Kidney (tissue), 13 donors: ENCODE measurements at regions not wholly inside any gene's neighbourhood (a gene's known extent, or its start where the extent isn't known, plus 50 kb on each side); places are given as distances from the start of the nearest gene placed in this dataset.

ENCODE experiments used
- DNase-seq, 5 donors: peaks; one replicate each; pipeline ENCODE4 v3.0.0-alpha.2; 2013 to 2020
- FAIRE-seq: peaks from 2 replicates; lab custom pipeline; 2012; peaks lifted over from hg19 to GRCh38; lab: Jason Lieb, UNC
- H3K27ac ChIP-seq, 2 donors: one replicate each; pipeline ENCODE4 v1.7.0; 2013; ENCODE audit warnings: low read depth in 2 of 2, low read length in 2 of 2, inconsistent platforms in 1 of 2
- H3K27me3 ChIP-seq: one replicate; pipeline ENCODE4 v1.7.1; 2013; ENCODE audit warnings: low read length, inconsistent platforms; ENCODE audit not compliant: control insufficient read depth, insufficient read depth
- H3K36me3 ChIP-seq, 3 donors: one replicate each; pipeline versions ENCODE4 v1.7.0 to v1.7.1; 2013; ENCODE audit warnings: low read length in 3 of 3, control low read depth in 1 of 3, inconsistent platforms in 1 of 3; ENCODE audit not compliant: insufficient read depth in 3 of 3, control insufficient read depth in 2 of 3
- H3K4me1 ChIP-seq, 3 donors: one replicate each; pipeline versions ENCODE4 v1.7.0 to v1.7.1; 2013; ENCODE audit warnings: low read length in 3 of 3, inconsistent platforms in 1 of 3, low read depth in 1 of 3; ENCODE audit not compliant: control insufficient read depth in 2 of 3, insufficient read depth in 2 of 3
- H3K4me3 ChIP-seq, 3 donors: one replicate each; pipeline versions ENCODE4 v1.7.0 to v1.8.1; 2013; ENCODE audit warnings: low read length in 3 of 3, control low read depth in 1 of 3, inconsistent platforms in 1 of 3
- H3K9ac ChIP-seq, 3 donors: one replicate each; pipeline versions ENCODE4 v1.7.0 to v1.7.1; 2013; ENCODE audit warnings: low read length in 3 of 3, control low read depth in 1 of 3, inconsistent platforms in 1 of 3
- H3K9me3 ChIP-seq, 3 donors: one replicate each; pipeline versions ENCODE4 v1.7.0 to v1.7.1; 2013; ENCODE audit warnings: low read length in 3 of 3, control low read depth in 1 of 3, inconsistent platforms in 1 of 3; ENCODE audit not compliant: control insufficient read depth in 2 of 3, insufficient read depth in 1 of 3
- CTCF ChIP-seq: IDR thresholded peaks from 3 replicates; pipeline ENCODE4 v1.5.1; 2012; ENCODE audit warnings: mild to moderate bottlenecking, moderate library complexity, borderline replicate concordance; ENCODE audit not compliant: insufficient read depth; ENCODE audit errors: extremely low read depth
- intact Hi-C: fragments of 100-400 bp; cut with DNase I; formaldehyde crosslinking; loops from one replicate; pipeline ENCODE4 v1.11.1; 2022
- donor health status: control.
- donor health status: control.
- donor health status: control.
- donor health status: control.
- donor health status: control.
- donor health status: DM: yes; HTN: yes; CAD: no.
- donor health status: Normal renal cell carcinoma (clear cell type).

- DNase-seq (no peak), FAIRE-seq (no peak)
- Histone ChIP-seq H3K27ac (no peak overlapping the region), H3K9ac (no peak overlapping the region), H3K9me3 (no peaks in the 10 kb centered on the region), H3K4me3 (no peak overlapping the region), H3K36me3 (no peaks in the 10 kb centered on the region), H3K4me1 (peaks cover 0 to 4% (median 0%) of the 10 kb centered on the region in 3 donors), H3K27me3 (no peaks in the 10 kb centered on the region)
- intact Hi-C loops, result no loop called here
- TF ChIP-seq CTCF, result no peak
Measured at GRCh38 chr9:82599336-82599949, 463.5 kb downstream of the RASEF start.

DNA sequence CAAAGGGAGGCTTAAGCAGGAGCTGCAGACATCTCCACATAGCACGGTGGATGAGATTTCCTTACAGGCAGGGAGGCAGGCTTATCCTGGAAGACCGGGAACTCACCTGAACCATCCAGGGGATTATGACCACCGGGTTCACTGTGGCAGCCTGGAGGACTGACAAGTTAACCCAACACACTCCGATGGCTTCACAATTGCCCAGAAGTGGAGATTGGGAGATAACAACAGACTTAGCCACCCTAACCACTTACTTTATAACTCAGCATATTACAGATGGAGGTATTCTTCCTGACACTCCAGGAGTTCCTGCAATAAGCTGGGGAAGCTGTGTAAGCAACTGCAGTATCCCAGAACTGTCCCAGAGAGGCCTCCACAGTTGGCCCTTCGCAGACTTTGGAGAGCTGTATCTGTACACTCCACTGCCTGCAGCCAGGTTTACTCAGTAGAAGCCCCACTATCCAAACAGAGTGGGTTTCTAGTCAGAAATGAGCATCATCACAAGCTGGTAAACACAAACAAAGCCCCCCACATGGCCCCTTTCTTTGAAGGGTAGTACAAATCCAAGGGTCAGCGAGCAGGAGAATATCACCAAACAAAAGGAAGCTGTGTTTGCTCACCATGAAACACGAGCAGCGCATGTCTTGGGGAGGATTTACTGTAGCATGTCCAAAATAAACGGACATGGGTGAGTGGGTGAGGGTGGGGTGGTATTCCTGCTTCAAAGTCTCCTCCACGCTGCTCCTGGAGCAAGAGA lies 462.2 kb downstream of the RASEF start:
- FAIRE-seq, result no peak
- Histone ChIP-seq H3K9ac (no peak overlapping the region), H3K4me1 (peaks cover 0 to 4% (median 0%) of the 10 kb centered on the region in 3 donors), H3K36me3 (no peaks in the 10 kb centered on the region), H3K27me3 (no peaks in the 10 kb centered on the region), H3K4me3 (no peak overlapping the region), H3K27ac (no peak overlapping the region), H3K9me3 (no peaks in the 10 kb centered on the region)
- no peak for TF ChIP-seq CTCF
- peak in 4 of 5 donors; percentile 68 to 84 (median 76) for DNase-seq
- intact Hi-C loops, result no loop called here

- no peaks in the 10 kb centered on the region for H3K9me3 ChIP-seq
- intact Hi-C loops, result no loop called here
- no peak overlapping the region for H3K27ac ChIP-seq
- no peaks in the 10 kb centered on the region for H3K27me3 ChIP-seq
- no peak for TF ChIP-seq CTCF
- H3K4me3 ChIP-seq, result no peak overlapping the region
- FAIRE-seq (no peak), DNase-seq (no peak)
- peaks cover 0 to 4% (median 0%) of the 10 kb centered on the region in 3 donors for H3K4me1 ChIP-seq
- no peaks in the 10 kb centered on the region for H3K36me3 ChIP-seq
- no peak overlapping the region for H3K9ac ChIP-seq
Measured at GRCh38 chr9:82601293-82601771, 461.6 kb downstream of the RASEF start.
